22Rv1 (cell line): ENCODE measurements at regions not wholly inside any gene's neighbourhood (a gene's known extent, or its start where the extent isn't known, plus 50 kb on each side); places are given as distances from the start of the nearest gene placed in this dataset.

ENCODE experiments used
- CTCF ChIP-seq: fragments of 450-650 bp; IDR thresholded peaks from 2 replicates; pipeline ENCODE4 v1.5.1; 2017; ENCODE audit warnings: mild to moderate bottlenecking
- ZFX ChIP-seq: fragments of 450-650 bp; IDR thresholded peaks from 2 replicates; pipeline ENCODE4 v1.6.1; 2017; ENCODE audit warnings: antibody characterized with exemption, borderline replicate concordance

DNA sequence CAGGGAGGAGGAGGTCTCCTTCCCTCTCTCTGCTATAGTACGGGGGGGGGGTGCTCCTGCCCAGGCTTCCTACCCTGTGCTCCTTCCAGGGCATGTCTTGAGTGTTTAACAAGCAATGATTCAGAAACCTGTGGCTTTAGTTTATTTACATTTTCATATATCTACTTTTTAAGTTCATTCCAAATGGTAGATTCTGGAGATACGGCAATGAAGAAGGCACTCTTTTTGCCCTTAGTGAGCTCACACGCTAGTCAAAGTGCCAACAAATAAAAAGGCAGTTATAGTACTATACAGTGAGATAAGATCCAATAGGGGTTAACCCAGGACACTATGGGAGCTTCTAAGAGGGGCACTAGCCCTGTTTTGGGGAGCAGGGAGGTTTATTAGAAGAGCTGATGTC, 169.3 kb upstream of the CACNA1E start:
- TF ChIP-seq CTCF (no peak), ZFX (no peak)
